Activated CD4-positive, alpha-beta T cell treated with anti-CD3 and anti-CD28 coated beads, Interleukin-2, amount 50 U/mL, for 1 hour (primary cell): ENCODE measurements at regions not wholly inside any gene's neighbourhood (a gene's known extent, or its start where the extent isn't known, plus 50 kb on each side); places are given as distances from the start of the nearest gene placed in this dataset.

ENCODE experiments used
- DNase-seq: peaks from one replicate; pipeline ENCODE4 v3.0.0-alpha.2; 2020

GRCh38 chr4:20532871-20533870 is 167.1 kb upstream of the PACRGL start:
- DNase-seq: no peak

GRCh38 chr4:20538905-20539304 is 161.4 kb upstream of the PACRGL start:
- no peak for DNase-seq

GRCh38 chr4:20543131-20543530 is 157.1 kb upstream of the PACRGL start:
- no peak for DNase-seq

GRCh38 chr4:20544645-20545044 is 155.6 kb upstream of the PACRGL start:
- DNase-seq: no peak

- DNase-seq: no peak
Measured at GRCh38 chr4:20552004-20552403, 148.3 kb upstream of the PACRGL start.

- no peak for DNase-seq
Measured at GRCh38 chr4:20554134-20554533, 146.1 kb upstream of the PACRGL start.

GRCh38 chr4:20565075-20565721 is 135.1 kb upstream of the PACRGL start:
- DNase-seq: no peak

GRCh38 chr4:20570981-20571715 is 129.1 kb upstream of the PACRGL start:
- no peak for DNase-seq

GRCh38 chr4:20572976-20573375 is 127.3 kb upstream of the PACRGL start:
- no peak for DNase-seq

- DNase-seq: no peak
Measured at GRCh38 chr4:20574986-20575385, 125.3 kb upstream of the PACRGL start.

GRCh38 chr4:20575486-20575885 is 124.8 kb upstream of the PACRGL start:
- no peak for DNase-seq

GRCh38 chr4:20576861-20577260 is 123.4 kb upstream of the PACRGL start:
- DNase-seq: no peak

- DNase-seq: no peak
Measured at GRCh38 chr4:20577702-20578101, 122.6 kb upstream of the PACRGL start.

- no peak for DNase-seq
Measured at GRCh38 chr4:20580907-20581306, 119.4 kb upstream of the PACRGL start.

GRCh38 chr4:20589436-20589835 is 110.8 kb upstream of the PACRGL start:
- no peak for DNase-seq

- DNase-seq: no peak
Measured at GRCh38 chr4:20590849-20591248, 109.4 kb upstream of the PACRGL start.

- DNase-seq: no peak
Measured at GRCh38 chr4:20591571-20591970, 108.7 kb upstream of the PACRGL start.

- DNase-seq: no peak
Measured at GRCh38 chr4:20592013-20592412, 108.2 kb upstream of the PACRGL start.

- no peak for DNase-seq
Measured at GRCh38 chr4:20592663-20593062, 107.6 kb upstream of the PACRGL start.

GRCh38 chr4:20598626-20599025 is 101.6 kb upstream of the PACRGL start:
- no peak for DNase-seq

- DNase-seq: no peak
Measured at GRCh38 chr4:20603671-20604313, 96.5 kb upstream of the PACRGL start.

GRCh38 chr4:20612313-20612712 is 87.9 kb upstream of the PACRGL start:
- no peak for DNase-seq

- no peak for DNase-seq
Measured at GRCh38 chr4:20614816-20615215, 85.4 kb upstream of the PACRGL start.
